CD14-positive monocyte (primary cell): ENCODE measurements at regions not wholly inside any gene's neighbourhood (a gene's known extent, or its start where the extent isn't known, plus 50 kb on each side); places are given as distances from the start of the nearest gene placed in this dataset.

Experiments used
- DNase-seq, 3 donors: peaks; one replicate each; pipeline ENCODE4 v3.0.0-alpha.2; 2011 to 2022
- H2AFZ ChIP-seq: 2 replicates; pipeline ENCODE4 v1.6.0; 2012; ENCODE audit warnings: mild to moderate bottlenecking, low read depth, low read length, inconsistent platforms; ENCODE audit not compliant: insufficient read depth, poor library complexity, severe bottlenecking
- H3K27ac ChIP-seq, 2 donors: 1 replicate in 1 of 2; 2 replicates in 1 of 2; pipeline ENCODE4 v1.5.1; 2012 to 2013; ENCODE audit warnings: low read length in 2 of 2, control low read depth in 1 of 2, inconsistent platforms in 1 of 2, low read depth in 1 of 2, mild to moderate bottlenecking in 1 of 2
- H3K27me3 ChIP-seq, 2 donors: one replicate each; pipeline versions ENCODE4 v1.6.0 to v1.6.1; 2011 to 2013; ENCODE audit warnings: low read length in 2 of 2; ENCODE audit not compliant: control insufficient read depth in 2 of 2, insufficient read depth in 2 of 2
- H3K36me3 ChIP-seq, 2 donors: replicated peaks in 1 of 2; 1 replicate in 1 of 2; 2 replicates in 1 of 2; pipeline versions ENCODE4 v1.5.1 to v1.6.1; 2012 to 2013; ENCODE audit warnings: low read length in 2 of 2, control low read depth in 1 of 2, inconsistent platforms in 1 of 2, mild to moderate bottlenecking in 1 of 2; ENCODE audit not compliant: insufficient read depth in 2 of 2, control insufficient read depth in 1 of 2
- H3K4me1 ChIP-seq, 2 donors: 1 replicate in 1 of 2; 2 replicates in 1 of 2; pipeline versions ENCODE4 v1.5.1 to v1.6.1; 2012 to 2013; ENCODE audit warnings: low read length in 2 of 2, control low read depth in 1 of 2, inconsistent platforms in 1 of 2, mild to moderate bottlenecking in 1 of 2, moderate library complexity in 1 of 2; ENCODE audit not compliant: insufficient read depth in 2 of 2, control insufficient read depth in 1 of 2
- H3K4me2 ChIP-seq: replicated peaks from 2 replicates; pipeline ENCODE3; 2012; ENCODE audit warnings: low read length, moderate library complexity, mild to moderate bottlenecking; ENCODE audit not compliant: poor library complexity, severe bottlenecking; ENCODE audit errors: extremely low read depth
- H3K4me3 ChIP-seq, 3 experiments: fragments of 200-600 bp in 1 of 3; sonication (generic) in 1 of 3; replicated peaks in 1 of 3; 1 replicate in 2 of 3; 2 replicates in 1 of 3; pipeline ENCODE4 v1.5.1; 2011 to 2013; ENCODE audit warnings: low read length in 3 of 3, mild to moderate bottlenecking in 3 of 3, control low read depth in 2 of 3, low read depth in 2 of 3, inconsistent platforms in 1 of 3, moderate library complexity in 1 of 3
- H3K79me2 ChIP-seq: 2 replicates; pipeline ENCODE4 v1.6.0; 2012; ENCODE audit warnings: mild to moderate bottlenecking, control low read depth, inconsistent platforms, low read length, moderate library complexity; ENCODE audit not compliant: insufficient read depth
- H3K9ac ChIP-seq: 2 replicates; pipeline ENCODE4 v1.6.0; 2017; ENCODE audit warnings: low read length, mild to moderate bottlenecking; ENCODE audit not compliant: insufficient read depth, poor library complexity, severe bottlenecking
- H3K9me3 ChIP-seq, 2 donors: replicated peaks in 1 of 2; 1 replicate in 1 of 2; 2 replicates in 1 of 2; pipeline versions ENCODE4 v1.5.1 to v1.6.1; 2012 to 2013; ENCODE audit warnings: low read length in 2 of 2, control low read depth in 1 of 2; ENCODE audit not compliant: control insufficient read depth in 1 of 2, insufficient read depth in 1 of 2
- H4K20me1 ChIP-seq: 2 replicates; pipeline ENCODE4 v1.6.0; 2012; ENCODE audit warnings: mild to moderate bottlenecking, low read length, control low read depth, moderate library complexity; ENCODE audit not compliant: insufficient read depth
- H3K27ac Mint-ChIP-seq, 7 donors: one replicate each; pipeline ENCODE4 v1.8.0; 2020; ENCODE audit warnings: mild to moderate bottlenecking in 7 of 7, mixed read lengths in 7 of 7, moderate library complexity in 6 of 7, inconsistent platforms in 2 of 7
- H3K27me3 Mint-ChIP-seq, 3 donors: one replicate each; pipeline ENCODE4 v1.8.0; 2021 to 2022; ENCODE audit warnings: low read depth in 3 of 3, mild to moderate bottlenecking in 3 of 3, mixed read lengths in 3 of 3, moderate library complexity in 3 of 3, inconsistent platforms in 1 of 3
- H3K36me3 Mint-ChIP-seq, 2 donors: one replicate each; pipeline ENCODE4 v1.8.0; 2020; ENCODE audit warnings: mixed read lengths in 2 of 2, inconsistent platforms in 1 of 2, mild to moderate bottlenecking in 1 of 2
- H3K4me1 Mint-ChIP-seq: one replicate; pipeline ENCODE4 v1.8.0; 2020; ENCODE audit warnings: mild to moderate bottlenecking, mixed read lengths
- H3K4me3 Mint-ChIP-seq, 2 donors: one replicate each; pipeline ENCODE4 v1.8.0; 2020; ENCODE audit warnings: mild to moderate bottlenecking in 2 of 2, mixed read lengths in 2 of 2, moderate library complexity in 1 of 2
- H3K9me3 Mint-ChIP-seq, 7 donors: one replicate each; pipeline ENCODE4 v1.8.0; 2020 to 2022; ENCODE audit warnings: mixed read lengths in 7 of 7, mild to moderate bottlenecking in 6 of 7, moderate library complexity in 6 of 7, inconsistent platforms in 2 of 7
- WGBS: methylation state at CpG from one replicate; pipeline ENCODE4 v1.1.5; 2013; ENCODE audit warnings: missing lambda C conversion rate; ENCODE audit not compliant: insufficient coverage; 5-methylcytosine and 5-hydroxymethylcytosine counted together
- intact Hi-C, 2 donors: fragments of 100-400 bp; cut with micrococcal nuclease; formaldehyde crosslinking; loops; one replicate each; pipeline versions ENCODE4 v1.15.0 to v1.15.1; 2023
- TF ChIP-seq, protein P1 (sequence below): fragments of 200-600 bp; IDR thresholded peaks from one replicate; pipeline ENCODE4 v1.8.0; 2022; ENCODE audit warnings: antibody characterized with exemption, mild to moderate bottlenecking

- intact Hi-C loops = no loop called here
- no peak overlapping the region for H2AFZ ChIP-seq
- no peaks in the 10 kb centered on the region for H3K9me3 ChIP-seq
- H4K20me1 ChIP-seq = no peaks in the 10 kb centered on the region
- TF ChIP-seq, protein P1, sequence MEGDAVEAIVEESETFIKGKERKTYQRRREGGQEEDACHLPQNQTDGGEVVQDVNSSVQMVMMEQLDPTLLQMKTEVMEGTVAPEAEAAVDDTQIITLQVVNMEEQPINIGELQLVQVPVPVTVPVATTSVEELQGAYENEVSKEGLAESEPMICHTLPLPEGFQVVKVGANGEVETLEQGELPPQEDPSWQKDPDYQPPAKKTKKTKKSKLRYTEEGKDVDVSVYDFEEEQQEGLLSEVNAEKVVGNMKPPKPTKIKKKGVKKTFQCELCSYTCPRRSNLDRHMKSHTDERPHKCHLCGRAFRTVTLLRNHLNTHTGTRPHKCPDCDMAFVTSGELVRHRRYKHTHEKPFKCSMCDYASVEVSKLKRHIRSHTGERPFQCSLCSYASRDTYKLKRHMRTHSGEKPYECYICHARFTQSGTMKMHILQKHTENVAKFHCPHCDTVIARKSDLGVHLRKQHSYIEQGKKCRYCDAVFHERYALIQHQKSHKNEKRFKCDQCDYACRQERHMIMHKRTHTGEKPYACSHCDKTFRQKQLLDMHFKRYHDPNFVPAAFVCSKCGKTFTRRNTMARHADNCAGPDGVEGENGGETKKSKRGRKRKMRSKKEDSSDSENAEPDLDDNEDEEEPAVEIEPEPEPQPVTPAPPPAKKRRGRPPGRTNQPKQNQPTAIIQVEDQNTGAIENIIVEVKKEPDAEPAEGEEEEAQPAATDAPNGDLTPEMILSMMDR = no peak
- no peaks in the 10 kb centered on the region for H3K4me1 ChIP-seq
- H3K27me3 ChIP-seq = no peaks in the 10 kb centered on the region
- no peak overlapping the region for H3K4me3 ChIP-seq
- Mint-ChIP-seq H3K9me3 (peaks cover 0 to 4% (median 3%) of the 10 kb centered on the region in 7 donors), H3K36me3 (no peaks in the 10 kb centered on the region), H3K27ac (no peak overlapping the region), H3K27me3 (peaks cover 0 to 3% (median 2%) of the 10 kb centered on the region in 3 donors), H3K4me1 (peaks cover 2% of the 10 kb centered on the region), H3K4me3 (no peak overlapping the region)
- no peak for DNase-seq
- no CpG with 5 or more reads among the region's 2 CpGs for WGBS
- H3K27ac ChIP-seq = no peak overlapping the region
- H3K79me2 ChIP-seq = no peaks in the 10 kb centered on the region
- no peak overlapping the region for H3K4me2 ChIP-seq
- H3K9ac ChIP-seq = no peak overlapping the region
- no peaks in the 10 kb centered on the region for H3K36me3 ChIP-seq
Observed at GRCh38 chr7:18276380-18276779, 219.2 kb upstream of the HDAC9 start.

DNA sequence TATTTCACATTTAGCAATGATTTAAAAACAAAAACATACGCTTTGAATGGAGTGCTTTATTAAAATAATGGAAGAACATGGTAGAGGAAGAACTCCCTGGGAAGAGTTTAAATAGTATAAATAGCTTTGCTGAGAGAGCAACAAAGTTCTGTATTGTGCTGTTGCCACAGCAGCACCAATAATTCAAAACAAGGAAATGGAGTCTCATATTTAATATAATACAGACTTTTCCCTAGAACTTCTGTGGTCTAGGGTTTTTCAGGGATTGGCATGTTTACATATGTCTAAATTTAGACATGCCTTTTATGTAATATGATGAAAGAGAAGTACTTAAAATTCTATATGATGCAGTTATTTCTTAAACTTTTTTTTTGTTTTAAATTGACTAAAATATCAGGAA is 217.2 kb upstream of the HDAC9 start:
- Histone ChIP-seq H3K4me1 (no peaks in the 10 kb centered on the region), H3K9me3 (peaks cover 4 to 9% of the 10 kb centered on the region in 2 donors), H3K27ac (no peak overlapping the region), H3K36me3 (no peaks in the 10 kb centered on the region), H4K20me1 (no peaks in the 10 kb centered on the region), H3K4me2 (no peak overlapping the region), H3K79me2 (no peaks in the 10 kb centered on the region), H3K27me3 (no peaks in the 10 kb centered on the region), H2AFZ (no peak overlapping the region), H3K9ac (no peak overlapping the region), H3K4me3 (no peak overlapping the region)
- WGBS = no CpG with 5 or more reads among the region's 1 CpG
- H3K36me3 Mint-ChIP-seq = no peaks in the 10 kb centered on the region
- H3K9me3 Mint-ChIP-seq = peaks cover 5 to 10% (median 7%) of the 10 kb centered on the region in 7 donors
- TF ChIP-seq, protein P1 = no peak
- DNase-seq = no peak
- peak overlapping the region in 1 of 7 donors; percentile 19 for H3K27ac Mint-ChIP-seq
- peaks cover 0 to 2% (median 0%) of the 10 kb centered on the region in 3 donors for H3K27me3 Mint-ChIP-seq
- H3K4me3 Mint-ChIP-seq = no peak overlapping the region
- H3K4me1 Mint-ChIP-seq = peaks cover 3% of the 10 kb centered on the region
- intact Hi-C loops = no loop called here
